ENCODE measurements at regions not wholly inside any gene's neighbourhood (a gene's known extent, or its start where the extent isn't known, plus 50 kb on each side); places are given as distances from the start of the nearest gene placed in this dataset.

- H3K9ac ChIP-seq (ENCODE audit: low read length), result no peak overlapping the region
- ATAC-seq, result no peak
- DNase-seq (ENCODE audit: low read depth, low spot score), result no peak
- H3K79me2 ChIP-seq (ENCODE audit: insufficient read depth, low read length), result no peaks in the 10 kb centered on the region
- H3K9me2 ChIP-seq (ENCODE audit: insufficient read depth), result no peaks in the 10 kb centered on the region
- no peak overlapping the region for H3K4me2 ChIP-seq (ENCODE audit: low read length)
- intact Hi-C loops (cut with micrococcal nuclease), result no loop called here
- TF ChIP-seq RAD21 (IDR thresholded peaks at IDR 0.05; ENCODE audit: low read depth) (no peak), ZNF274 (IDR thresholded peaks at IDR 0.05; ENCODE audit: low read depth, low read length) (no peak), POLR2AphosphoS5 (IDR thresholded peaks at IDR 0.05; ENCODE audit: low read depth, low read length) (no peak), EGR1 (IDR thresholded peaks at IDR 0.05; ENCODE audit: low read depth) (no peak), YY1 (IDR thresholded peaks at IDR 0.05; ENCODE audit: extremely low read depth, insufficient replicate concordance, low read depth, low read length) (no peak), SP1 (IDR thresholded peaks at IDR 0.05; ENCODE audit: low read depth) (no peak), EZH2phosphoT487 (IDR thresholded peaks at IDR 0.05; ENCODE audit: borderline replicate concordance) (no peak), ATF3 (IDR thresholded peaks at IDR 0.05) (no peak)
- ChIA-PET POLR2A (no interaction called here), RAD21 (ENCODE audit: low non-redundant PET in 1 of 2, low total read pairs in 2 of 2, uncharacterized antibody in 2 of 2, unreplicated experiment in 2 of 2) (no interaction called here), CTCF (no interaction called here)
- no peak overlapping the region for H2AFZ ChIP-seq (ENCODE audit: low read depth, low read length, poor library complexity, severe bottlenecking)
- no TSS peak for BruUV-seq (replicated peaks)
- no peaks in the 10 kb centered on the region for H4K20me1 ChIP-seq (ENCODE audit: insufficient read depth)
- H3K9me3 ChIP-seq (ENCODE audit: control insufficient read depth in 1 of 2, insufficient read depth in 1 of 2, low read depth in 1 of 2, low read length in 2 of 2), result no peaks in the 10 kb centered on the region
- H3K4me1 ChIP-seq (ENCODE audit: control insufficient read depth in 1 of 2, insufficient read depth in 2 of 2, low read length in 2 of 2), result no peaks in the 10 kb centered on the region
- no peaks in the 10 kb centered on the region for H3K36me3 ChIP-seq (ENCODE audit: control insufficient read depth in 1 of 2, insufficient read depth in 2 of 2, low read length in 2 of 2)
- H3K4me3 ChIP-seq (replicated peaks in 1 of 2; ENCODE audit: low read depth in 1 of 2, low read length in 2 of 2), result no peak overlapping the region
- H3K27ac ChIP-seq (ENCODE audit: low read depth, low read length), result no peak overlapping the region
- H3K27me3 ChIP-seq (ENCODE audit: insufficient read depth, low read length), result no peaks in the 10 kb centered on the region
Observed at GRCh38 chr4:33437406-33437805, 2717.2 kb downstream of the PCDH7 start.

DNA sequence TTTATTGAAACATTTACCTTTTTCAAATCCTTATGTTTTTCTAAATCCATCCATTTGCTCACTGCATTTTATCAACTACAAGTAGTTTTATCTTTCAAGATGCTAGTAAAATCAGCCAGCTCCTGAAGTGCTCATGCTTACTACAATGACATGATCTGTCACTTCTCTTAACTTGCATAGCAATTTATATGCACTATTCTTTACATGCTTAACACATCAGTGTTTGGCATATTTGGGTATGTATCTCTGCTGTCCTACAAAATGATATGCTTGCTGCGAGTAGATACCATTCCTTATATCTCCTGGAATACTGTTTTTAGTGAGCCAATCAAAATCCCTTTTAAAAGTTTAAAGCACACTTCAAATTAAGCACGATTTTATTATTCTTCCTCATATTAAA, 2726.8 kb downstream of the PCDH7 start:
- intact Hi-C loops (cut with micrococcal nuclease), result no loop called here
- ATAC-seq (no peak), DNase-seq (ENCODE audit: low read depth, low spot score) (no peak)
- Histone ChIP-seq H3K9me3 (ENCODE audit: control insufficient read depth in 1 of 2, insufficient read depth in 1 of 2, low read depth in 1 of 2, low read length in 2 of 2) (no peaks in the 10 kb centered on the region), H2AFZ (ENCODE audit: low read depth, low read length, poor library complexity, severe bottlenecking) (no peak overlapping the region), H3K4me1 (ENCODE audit: control insufficient read depth in 1 of 2, insufficient read depth in 2 of 2, low read length in 2 of 2) (no peaks in the 10 kb centered on the region), H3K36me3 (ENCODE audit: control insufficient read depth in 1 of 2, insufficient read depth in 2 of 2, low read length in 2 of 2) (no peaks in the 10 kb centered on the region), H3K27me3 (ENCODE audit: insufficient read depth, low read length) (no peaks in the 10 kb centered on the region), H3K9me2 (ENCODE audit: insufficient read depth) (no peaks in the 10 kb centered on the region), H3K79me2 (ENCODE audit: insufficient read depth, low read length) (no peaks in the 10 kb centered on the region), H4K20me1 (ENCODE audit: insufficient read depth) (no peaks in the 10 kb centered on the region), H3K4me2 (ENCODE audit: low read length) (no peak overlapping the region), H3K9ac (ENCODE audit: low read length) (no peak overlapping the region), H3K27ac (ENCODE audit: low read depth, low read length) (no peak overlapping the region), H3K4me3 (replicated peaks in 1 of 2; ENCODE audit: low read depth in 1 of 2, low read length in 2 of 2) (no peak overlapping the region)
- POLR2A ChIA-PET, result no interaction called here
- no TSS peak for BruUV-seq (replicated peaks)
- RAD21 ChIA-PET (ENCODE audit: low non-redundant PET in 1 of 2, low total read pairs in 2 of 2, uncharacterized antibody in 2 of 2, unreplicated experiment in 2 of 2), result no interaction called here
- CTCF ChIA-PET, result no interaction called here
- TF ChIP-seq YY1 (IDR thresholded peaks at IDR 0.05; ENCODE audit: extremely low read depth, insufficient replicate concordance, low read depth, low read length) (no peak), REST (IDR thresholded peaks at IDR 0.05; ENCODE audit: low read depth) (no peak), POLR2AphosphoS5 (IDR thresholded peaks at IDR 0.05; ENCODE audit: low read depth, low read length) (no peak), MAX (IDR thresholded peaks at IDR 0.05) (no peak), CBX3 (IDR thresholded peaks at IDR 0.05; ENCODE audit: low read depth) (no peak), ELF1 (IDR thresholded peaks at IDR 0.05; ENCODE audit: borderline replicate concordance, low read depth) (no peak), CEBPB (IDR thresholded peaks at IDR 0.05; ENCODE audit: low read depth) (no peak), ZFX (IDR thresholded peaks at IDR 0.05) (no peak), CTCF (IDR thresholded peaks at IDR 0.05 in 2 of 3, conservative IDR thresholded peaks at IDR 0.05 in 1 of 3; ENCODE audit: borderline replicate concordance in 1 of 3, insufficient read depth in 1 of 3, low read depth in 2 of 3, low read length in 2 of 3) (no peak), ZNF274 (IDR thresholded peaks at IDR 0.05; ENCODE audit: low read depth, low read length) (no peak), EZH2 (IDR thresholded peaks at IDR 0.05) (no peak)

All from HCT116 (cell line).